RPMI8226 (cell line): ENCODE measurements at regions not wholly inside any gene's neighbourhood (a gene's known extent, or its start where the extent isn't known, plus 50 kb on each side); places are given as distances from the start of the nearest gene placed in this dataset.
A peak's percentile ranks its signal among the peaks of the same experiment; 100 is the strongest.
"Not testable (repeated sequence)": the region's sequence is repeated elsewhere in the genome, so short reads cannot be mapped to it uniquely, and the experiment has no call there.

Experiments
- DNase-seq: peaks from one replicate; pipeline ENCODE4 v3.0.0-alpha.2; 2015

GRCh38 chr2:225236769-225237323 lies 162.7 kb upstream of the NYAP2 start:
- DNase-seq, result no peak

- DNase-seq, result no peak
These were observed 166.3 kb upstream of the NYAP2 start for GRCh38 chr2:225233234-225233633.

- no peak for DNase-seq
These were observed 167.6 kb upstream of the NYAP2 start for GRCh38 chr2:225231900-225232299.

GRCh38 chr2:225229346-225229745 lies 170.2 kb upstream of the NYAP2 start:
- DNase-seq, result not testable (repeated sequence)

GRCh38 chr2:225226441-225226840 lies 173.1 kb upstream of the NYAP2 start:
- no peak for DNase-seq

- no peak for DNase-seq
These were observed 176.2 kb upstream of the NYAP2 start for GRCh38 chr2:225223301-225223700.

- DNase-seq, result no peak
These were observed 165.2 kb upstream of the DOCK10 start for GRCh38 chr2:225207471-225207870.

- no peak for DNase-seq
These were observed 164.8 kb upstream of the DOCK10 start for GRCh38 chr2:225207043-225207442.

- DNase-seq, result no peak
These were observed 154.3 kb upstream of the DOCK10 start for GRCh38 chr2:225196579-225196978.

- no peak for DNase-seq
These were observed 150.6 kb upstream of the DOCK10 start for GRCh38 chr2:225192869-225193268.

- no peak for DNase-seq
These were observed 148.7 kb upstream of the DOCK10 start for GRCh38 chr2:225190987-225191386.

GRCh38 chr2:225184948-225185347 lies 142.7 kb upstream of the DOCK10 start:
- DNase-seq, result no peak

GRCh38 chr2:225182126-225182525 lies 139.9 kb upstream of the DOCK10 start:
- no peak for DNase-seq

GRCh38 chr2:225177098-225177497 lies 134.8 kb upstream of the DOCK10 start:
- DNase-seq, result no peak

GRCh38 chr2:225173909-225174308 lies 131.6 kb upstream of the DOCK10 start:
- no peak for DNase-seq

GRCh38 chr2:225171350-225171749 lies 129.1 kb upstream of the DOCK10 start:
- peak; percentile 3 for DNase-seq

- no peak for DNase-seq
These were observed 127.9 kb upstream of the DOCK10 start for GRCh38 chr2:225170162-225170561.

- no peak for DNase-seq
These were observed 127.1 kb upstream of the DOCK10 start for GRCh38 chr2:225169396-225169795.

GRCh38 chr2:225165052-225165451 lies 122.8 kb upstream of the DOCK10 start:
- no peak for DNase-seq

GRCh38 chr2:225164401-225165050 lies 122.3 kb upstream of the DOCK10 start:
- no peak for DNase-seq

GRCh38 chr2:225158360-225158759 lies 116.1 kb upstream of the DOCK10 start:
- DNase-seq, result no peak

- DNase-seq, result no peak
These were observed 114.7 kb upstream of the DOCK10 start for GRCh38 chr2:225156853-225157451.

GRCh38 chr2:225140723-225141122 lies 98.5 kb upstream of the DOCK10 start:
- no peak for DNase-seq

GRCh38 chr2:225137971-225138370 lies 95.7 kb upstream of the DOCK10 start:
- DNase-seq, result no peak

- no peak for DNase-seq
These were observed 94.3 kb upstream of the DOCK10 start for GRCh38 chr2:225136552-225136951.
